Globus pallidus (tissue), 1 donor: ENCODE measurements at regions not wholly inside any gene's neighbourhood (a gene's known extent, or its start where the extent isn't known, plus 50 kb on each side); places are given as distances from the start of the nearest gene placed in this dataset.
A peak's percentile ranks its signal among the peaks of the same experiment; 100 is the strongest.

Experiments
- DNase-seq: peaks from one replicate; pipeline ENCODE4 v3.0.0-alpha.2; 2015; ENCODE audit warnings: low spot score

DNA sequence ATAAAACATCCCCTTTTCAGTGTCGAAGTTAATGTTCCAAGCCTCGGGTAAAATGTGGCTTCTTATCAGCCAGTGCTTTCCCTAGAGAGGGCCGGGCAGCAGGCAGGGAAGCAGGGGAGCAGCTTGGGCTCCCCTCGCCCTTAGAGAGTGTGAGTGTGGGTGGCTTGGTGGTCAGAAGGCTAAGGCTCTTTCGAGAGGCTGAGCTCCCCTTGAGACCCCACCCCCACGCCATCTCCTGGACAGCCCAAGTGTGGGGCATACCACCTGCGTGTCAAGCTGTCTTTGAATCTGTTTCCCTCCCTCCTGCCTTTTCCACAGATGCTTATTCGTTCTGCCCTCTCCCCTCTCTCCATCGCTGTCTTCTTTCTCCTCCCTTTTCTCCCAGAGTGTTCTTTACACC lies 95.1 kb upstream of the FOXP4 start:
- DNase-seq: no peak

DNA sequence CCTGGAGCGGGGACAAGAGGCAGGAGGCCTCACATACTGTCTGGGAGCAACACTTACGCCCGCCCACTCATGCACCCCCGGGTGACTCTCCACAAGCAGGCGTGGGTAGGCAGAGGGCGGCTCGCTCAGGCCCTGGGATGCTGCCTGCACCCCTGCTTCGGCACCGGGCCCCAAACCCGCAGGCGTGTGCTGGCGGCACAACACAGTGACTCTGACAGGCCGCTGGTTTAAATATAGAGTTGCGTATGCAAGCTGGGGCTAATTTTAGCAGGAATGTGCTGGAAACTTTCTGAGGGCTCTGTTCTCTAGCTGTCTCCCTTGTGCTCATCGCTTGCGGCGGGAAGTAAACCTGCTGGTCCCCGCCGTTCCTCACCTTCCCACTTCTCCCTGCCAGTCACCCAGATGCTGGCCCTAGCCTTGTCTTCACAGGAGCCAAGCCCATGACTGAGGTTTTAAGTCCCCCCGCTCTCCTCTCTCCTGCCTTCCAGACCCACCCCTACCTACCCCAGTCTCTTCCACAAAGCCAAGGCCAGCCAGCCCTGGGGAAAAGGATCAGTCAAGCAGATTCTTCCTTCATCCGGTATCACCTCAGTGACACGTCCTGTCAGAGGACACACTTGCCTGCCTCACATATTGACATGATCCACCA lies 94.5 kb upstream of the FOXP4 start:
- DNase-seq: no peak

DNA sequence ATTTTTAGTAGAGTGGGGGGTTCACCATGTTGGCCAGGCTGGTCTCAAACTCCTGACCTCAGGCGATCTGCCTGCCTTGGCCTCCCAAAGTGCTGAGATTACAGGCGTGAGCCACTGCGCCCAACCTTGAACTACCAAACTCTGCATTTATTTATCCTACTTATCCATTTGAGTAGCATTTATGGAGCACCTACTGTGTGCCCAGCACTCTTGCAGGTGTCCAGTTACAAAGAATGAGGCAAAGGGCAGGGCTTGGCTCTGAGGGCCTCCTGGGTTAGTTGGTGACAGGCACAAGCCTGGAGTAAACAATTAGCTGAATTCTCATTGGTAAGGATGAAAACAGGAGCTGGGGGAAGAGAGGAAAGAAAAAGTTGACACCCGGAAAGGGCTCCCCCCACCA lies 93.4 kb upstream of the FOXP4 start:
- DNase-seq: no peak

DNA sequence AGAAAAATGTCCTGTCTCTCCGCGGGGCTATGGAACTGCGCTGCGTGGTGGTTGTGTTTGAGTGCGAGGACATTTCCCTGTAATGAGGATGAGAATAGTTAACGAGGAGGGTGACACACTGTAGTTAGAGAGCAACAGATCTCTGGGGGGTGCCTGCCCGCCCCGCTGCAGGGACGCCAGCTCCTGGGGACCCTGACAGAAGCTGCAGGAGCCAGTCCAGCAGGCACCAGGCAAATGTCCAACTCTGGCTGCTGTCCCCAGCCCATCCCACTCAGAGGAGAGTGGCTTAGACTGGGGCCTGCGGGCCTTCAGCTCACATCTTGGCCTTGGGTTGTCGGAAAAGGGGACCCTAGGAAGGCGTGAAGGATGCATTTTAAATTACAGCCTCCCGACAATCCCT lies 92.9 kb upstream of the FOXP4 start:
- DNase-seq: no peak

DNA sequence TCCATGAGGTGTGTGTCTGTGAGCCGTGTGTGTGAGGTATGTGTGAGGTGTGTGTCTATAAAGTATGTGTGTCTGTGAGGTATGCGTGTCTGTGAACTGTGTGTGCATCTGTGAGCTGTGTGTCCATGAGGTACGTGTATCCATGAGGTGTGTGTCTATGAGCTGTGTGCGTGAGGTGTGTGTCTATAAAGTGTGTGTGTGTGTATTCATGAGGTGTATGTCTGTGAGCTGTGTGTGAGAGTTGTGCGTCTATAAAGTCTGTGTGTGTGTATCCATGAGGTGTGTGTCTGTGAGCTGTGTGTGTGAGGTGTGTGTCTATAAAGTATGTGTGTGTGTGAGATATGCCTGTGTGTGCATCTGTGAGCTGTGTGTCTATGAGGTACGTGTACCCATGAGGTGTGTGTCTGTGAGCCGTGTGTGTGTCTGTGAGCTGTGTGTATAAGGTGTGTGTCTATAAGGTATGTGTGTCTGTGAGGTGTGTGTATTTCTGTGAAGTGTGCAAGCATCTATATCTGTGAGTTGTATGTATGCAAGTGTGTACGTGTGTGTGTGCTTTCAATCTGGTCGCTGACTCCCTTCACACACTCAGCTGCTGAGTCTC lies 91.9 kb upstream of the FOXP4 start:
- no peak for DNase-seq

DNA sequence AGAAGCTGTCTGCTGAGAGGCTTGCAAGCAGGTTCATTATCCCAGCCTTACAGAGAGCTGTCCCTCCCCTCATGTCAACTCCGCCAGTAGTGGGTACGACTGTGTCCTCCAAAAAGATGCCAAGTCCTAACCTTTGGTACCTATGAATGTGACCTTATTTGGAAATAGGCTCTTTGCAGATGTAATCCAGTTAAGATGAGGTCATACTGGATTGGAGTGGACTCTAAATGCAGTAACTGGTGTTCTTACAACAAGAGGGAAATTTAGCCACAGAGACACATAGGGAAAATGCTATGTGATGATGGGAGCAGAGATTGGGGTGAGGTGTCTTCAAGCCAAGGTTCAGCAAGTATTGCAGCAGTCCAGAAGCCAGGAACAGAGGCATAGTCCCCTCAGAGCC lies 90.8 kb upstream of the FOXP4 start:
- no peak for DNase-seq

DNA sequence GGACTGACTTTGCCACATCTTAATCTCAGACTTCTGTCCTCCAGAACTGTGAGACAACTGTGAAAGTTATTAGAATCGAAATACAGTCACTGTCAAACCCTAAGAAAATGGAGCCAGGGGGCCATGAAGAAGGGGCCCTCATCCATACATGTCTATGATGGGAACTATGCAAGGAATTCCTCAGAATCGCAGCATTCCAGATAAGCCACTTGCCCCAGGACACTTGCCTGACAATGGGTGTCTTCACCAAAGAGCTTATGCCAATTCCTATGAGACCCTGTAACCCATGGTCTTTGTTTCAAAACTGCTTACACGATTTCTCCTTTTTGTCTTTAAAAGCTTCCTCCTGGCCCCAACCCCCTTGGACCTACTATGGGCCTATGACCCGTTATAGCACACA lies 90.4 kb upstream of the FOXP4 start:
- DNase-seq: no peak

DNA sequence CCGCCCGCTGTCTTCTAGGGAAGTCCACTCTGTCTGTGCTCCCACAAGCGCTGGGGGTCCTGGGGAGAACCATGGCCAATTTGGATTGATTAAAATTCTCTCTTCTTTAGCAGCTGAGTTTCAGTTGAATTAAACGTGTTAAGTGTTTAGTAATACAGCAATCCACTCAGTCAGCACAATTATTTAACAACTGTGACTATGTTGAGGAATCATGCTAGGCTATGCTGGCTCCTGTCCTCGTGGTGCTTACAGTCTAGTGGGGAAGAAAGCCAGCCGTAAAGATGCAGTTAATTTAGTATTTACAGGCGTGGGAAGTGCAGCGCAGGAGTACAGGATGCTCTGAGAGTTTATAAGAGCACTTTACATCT lies 88.9 kb upstream of the FOXP4 start:
- DNase-seq: no peak

DNA sequence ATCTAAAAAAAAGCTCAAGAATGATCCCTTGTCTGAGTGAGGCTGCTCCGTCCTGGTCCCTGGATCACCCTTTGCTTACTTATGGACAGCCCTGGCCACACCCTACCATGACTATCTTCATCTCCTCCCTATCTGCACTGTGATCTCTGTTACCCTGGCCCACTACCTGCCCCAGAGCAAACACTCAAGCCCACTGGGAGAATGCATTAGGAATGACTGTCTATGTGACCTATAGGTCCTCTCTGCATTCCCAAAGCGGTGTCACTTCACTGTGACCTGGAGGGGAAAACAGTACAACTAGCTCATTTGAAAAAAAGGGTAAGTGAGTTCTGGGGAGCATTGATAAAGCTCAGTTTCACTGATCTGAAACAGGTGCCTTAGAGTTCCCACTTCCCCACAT lies 86.4 kb upstream of the FOXP4 start:
- DNase-seq: no peak

DNA sequence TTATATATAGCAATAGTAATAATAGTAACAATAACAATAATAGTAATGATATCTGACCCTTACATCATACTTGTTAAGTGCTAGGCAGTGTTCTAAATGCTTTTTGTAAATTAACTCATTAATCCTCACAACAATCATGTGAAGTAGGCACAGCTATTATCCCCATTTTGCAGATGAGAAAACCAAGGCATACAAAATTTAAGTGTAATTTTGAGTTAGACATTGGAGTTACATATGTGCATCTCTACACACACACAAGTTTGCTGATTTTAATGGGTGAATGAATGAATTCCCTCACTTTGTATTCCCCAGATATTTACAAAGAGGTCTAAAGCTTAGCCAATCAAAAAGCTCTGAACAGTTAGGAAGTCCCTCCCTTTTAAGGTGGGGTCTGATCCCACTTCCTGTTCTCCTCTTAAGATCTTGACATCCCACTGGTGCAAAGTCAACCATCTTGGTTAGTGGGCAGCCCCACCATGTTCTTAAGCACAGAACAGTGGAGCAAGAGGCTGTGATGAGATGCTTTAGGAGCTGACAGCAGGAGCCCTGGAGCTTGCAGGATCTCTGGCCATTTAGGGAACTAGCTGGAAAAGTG lies 85.3 kb upstream of the FOXP4 start:
- no peak for DNase-seq

DNA sequence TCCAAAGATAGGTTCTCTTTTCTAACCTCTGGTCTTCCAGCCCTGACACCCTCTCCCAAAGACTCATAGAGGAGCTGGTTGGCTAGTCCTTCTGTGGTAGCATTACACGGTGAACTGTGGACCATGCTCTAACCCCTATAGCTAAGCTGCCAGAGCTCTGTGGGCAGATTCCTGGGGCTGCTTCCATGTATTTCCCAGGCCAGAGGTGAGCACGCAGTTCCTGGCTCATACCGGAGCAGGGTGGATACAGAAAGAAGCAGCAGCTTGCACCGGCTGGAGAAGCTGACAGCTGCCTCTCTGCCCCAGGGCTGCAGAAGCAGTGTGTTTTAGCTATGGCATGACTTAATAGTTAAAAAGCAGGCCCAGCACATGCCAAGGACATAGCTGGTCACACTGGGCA lies 84.1 kb upstream of the FOXP4 start:
- no peak for DNase-seq

DNA sequence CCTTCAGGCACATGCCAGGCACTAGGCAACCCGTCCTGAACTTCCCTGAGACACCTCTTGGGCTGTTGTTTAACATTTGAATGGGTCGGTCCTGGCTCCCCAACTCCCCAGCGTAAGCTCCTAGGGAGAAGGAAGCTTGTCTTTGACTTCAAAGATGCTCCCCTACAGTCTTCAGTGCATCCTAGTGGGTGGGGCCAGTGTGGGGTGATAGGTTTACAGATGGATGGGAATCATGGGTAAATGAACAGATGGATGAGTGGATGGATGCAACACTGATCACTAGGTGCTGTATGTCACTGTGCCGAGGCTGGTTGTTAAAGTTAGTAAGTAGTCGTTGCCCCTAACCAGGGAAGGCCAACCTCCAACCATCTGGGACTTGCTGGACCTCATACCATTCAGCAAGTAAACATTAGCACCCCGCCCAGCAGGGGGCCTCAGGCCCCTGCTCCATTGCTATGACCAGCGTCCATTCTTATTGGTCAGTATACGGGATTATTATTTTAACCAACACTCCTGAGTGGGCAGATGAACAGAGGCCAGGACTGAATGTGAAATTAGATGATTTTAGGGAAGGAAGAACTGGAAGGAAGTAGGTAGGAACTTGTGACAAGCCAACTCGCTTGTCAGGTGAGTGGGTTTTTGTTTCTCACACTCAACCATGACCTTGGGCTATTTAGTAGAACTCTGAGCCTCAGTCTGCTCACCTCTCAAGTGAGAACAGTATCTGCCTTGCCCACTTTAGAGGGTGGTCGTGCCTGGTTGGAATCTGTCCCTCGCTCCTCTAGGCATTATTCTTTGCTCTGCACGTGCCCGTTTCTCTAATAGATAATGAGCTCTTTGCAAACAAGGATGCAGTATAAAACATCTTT lies 82.9 kb upstream of the FOXP4 start:
- DNase-seq: peak; percentile 62

DNA sequence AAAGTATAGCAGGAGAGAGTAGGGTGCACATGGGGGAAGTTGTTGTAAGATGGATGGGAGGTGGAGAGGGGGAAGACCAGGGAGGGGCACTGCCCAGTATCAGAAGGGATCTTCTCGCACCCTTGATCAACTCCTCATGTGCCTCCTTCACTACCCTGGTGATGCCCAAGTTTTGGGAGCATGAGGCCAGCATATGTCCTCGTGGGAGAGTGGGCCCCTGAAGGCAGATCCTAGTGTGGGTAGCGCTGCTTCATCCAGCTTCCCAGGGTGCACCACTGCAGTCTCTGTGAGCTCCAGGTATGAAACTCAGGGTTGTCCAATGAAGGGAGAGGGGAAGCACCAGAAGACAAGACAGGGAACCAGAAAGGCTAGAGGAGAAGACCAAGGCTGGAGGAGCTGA lies 82.2 kb upstream of the FOXP4 start:
- DNase-seq: no peak

DNA sequence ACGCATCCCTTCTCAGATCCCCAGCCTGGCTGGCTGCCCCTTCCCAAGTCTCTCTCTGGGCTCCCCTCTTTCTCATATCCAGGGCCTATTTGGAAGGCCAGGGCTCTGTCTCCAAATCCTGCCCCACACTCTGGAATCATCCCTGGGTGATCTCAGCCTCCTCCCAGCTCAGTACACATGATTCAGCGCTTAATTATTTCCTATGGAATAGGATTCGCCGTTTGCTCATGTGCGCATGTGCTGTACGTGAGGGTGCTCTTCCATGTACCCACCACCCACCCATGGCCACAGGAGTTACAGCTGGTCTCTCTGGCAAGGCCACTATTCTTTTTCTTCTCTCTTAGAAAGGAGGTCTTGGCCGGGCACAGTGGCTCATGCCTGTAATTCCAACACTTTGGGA lies 81.7 kb upstream of the FOXP4 start:
- no peak for DNase-seq

DNA sequence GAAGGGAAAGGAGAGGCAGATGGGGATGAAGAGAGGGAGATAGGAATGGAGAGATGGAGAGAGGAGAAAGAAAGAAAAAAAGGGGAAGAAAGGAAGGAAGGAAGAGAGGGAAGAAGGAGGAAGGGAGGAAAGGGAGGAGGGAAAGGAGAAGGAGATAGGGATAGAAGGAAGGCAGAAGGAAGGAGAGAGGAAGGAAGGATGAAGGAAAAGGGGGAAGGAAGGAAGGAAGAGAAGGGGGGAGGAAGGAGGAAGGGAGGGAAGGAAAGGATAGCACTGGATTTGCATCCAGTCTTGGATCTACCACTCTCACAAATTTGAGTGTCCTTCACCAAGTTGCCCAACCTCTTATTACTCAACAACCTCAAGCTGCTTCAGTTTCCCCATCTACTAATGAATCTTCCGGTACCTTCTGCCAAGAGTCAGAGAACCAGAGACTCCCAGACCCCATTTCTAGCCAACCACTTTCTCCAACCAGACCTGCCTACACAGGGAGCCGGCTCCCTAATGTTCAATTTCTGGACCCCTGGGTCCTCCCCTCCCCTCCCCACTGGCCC lies 79.7 kb upstream of the FOXP4 start:
- DNase-seq: no peak

DNA sequence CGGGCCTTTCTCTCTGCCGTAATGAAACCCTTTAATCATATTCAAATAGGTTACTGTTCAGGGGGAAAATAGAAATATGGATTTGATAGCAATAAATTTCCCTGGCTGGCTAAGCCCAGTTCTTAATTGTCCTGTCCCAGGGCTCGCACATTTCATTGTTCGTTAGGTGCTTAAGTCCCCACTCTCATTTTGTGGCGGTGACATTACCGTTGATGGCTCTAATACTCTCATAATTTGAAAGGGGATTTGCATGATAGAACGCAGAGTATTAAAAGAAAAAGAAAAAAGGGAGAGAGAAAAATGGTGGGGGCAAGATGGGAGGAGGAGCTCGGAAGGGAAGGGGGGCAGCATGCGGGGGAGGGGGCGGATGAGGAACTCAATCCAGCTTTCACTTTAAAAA lies 79.1 kb upstream of the FOXP4 start:
- no peak for DNase-seq

DNA sequence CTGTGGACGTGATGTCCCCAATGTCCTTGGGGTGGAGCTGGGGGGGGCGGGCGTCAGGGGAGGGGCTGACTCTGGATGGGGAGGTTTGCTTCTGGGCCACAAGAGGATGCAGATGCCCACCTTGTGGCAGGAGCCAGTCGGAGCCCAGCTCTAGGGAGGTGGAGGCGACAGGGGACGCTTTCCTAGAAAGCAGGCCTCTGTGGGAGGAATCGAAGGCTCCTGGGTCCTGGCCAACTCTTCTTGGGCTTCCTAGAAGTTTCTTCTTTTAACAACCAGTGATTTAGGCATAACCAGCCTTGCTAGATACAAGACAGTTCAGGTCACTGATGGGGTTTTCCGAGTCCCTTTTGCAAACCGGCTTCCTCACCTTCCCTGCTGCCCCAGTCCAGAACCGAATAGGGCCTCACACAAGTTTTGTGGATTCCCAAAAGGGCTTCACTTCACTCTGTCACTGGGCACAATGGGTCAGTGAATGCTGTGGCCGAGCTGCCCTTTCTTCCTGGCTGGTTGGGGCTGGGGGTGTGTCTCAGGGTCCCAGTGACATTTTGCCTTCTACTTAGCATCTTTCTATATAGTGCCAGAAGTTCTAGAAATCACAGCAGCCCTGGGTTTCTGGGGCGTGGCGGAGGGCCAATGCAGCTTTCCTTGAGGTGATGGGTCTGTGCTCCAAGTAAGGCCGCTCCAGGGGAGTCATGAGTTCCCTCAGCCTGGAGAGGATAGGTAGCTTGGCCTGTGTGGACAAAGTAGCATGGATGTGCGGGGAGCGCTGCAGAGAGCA lies 78.4 kb upstream of the FOXP4 start:
- DNase-seq: no peak

DNA sequence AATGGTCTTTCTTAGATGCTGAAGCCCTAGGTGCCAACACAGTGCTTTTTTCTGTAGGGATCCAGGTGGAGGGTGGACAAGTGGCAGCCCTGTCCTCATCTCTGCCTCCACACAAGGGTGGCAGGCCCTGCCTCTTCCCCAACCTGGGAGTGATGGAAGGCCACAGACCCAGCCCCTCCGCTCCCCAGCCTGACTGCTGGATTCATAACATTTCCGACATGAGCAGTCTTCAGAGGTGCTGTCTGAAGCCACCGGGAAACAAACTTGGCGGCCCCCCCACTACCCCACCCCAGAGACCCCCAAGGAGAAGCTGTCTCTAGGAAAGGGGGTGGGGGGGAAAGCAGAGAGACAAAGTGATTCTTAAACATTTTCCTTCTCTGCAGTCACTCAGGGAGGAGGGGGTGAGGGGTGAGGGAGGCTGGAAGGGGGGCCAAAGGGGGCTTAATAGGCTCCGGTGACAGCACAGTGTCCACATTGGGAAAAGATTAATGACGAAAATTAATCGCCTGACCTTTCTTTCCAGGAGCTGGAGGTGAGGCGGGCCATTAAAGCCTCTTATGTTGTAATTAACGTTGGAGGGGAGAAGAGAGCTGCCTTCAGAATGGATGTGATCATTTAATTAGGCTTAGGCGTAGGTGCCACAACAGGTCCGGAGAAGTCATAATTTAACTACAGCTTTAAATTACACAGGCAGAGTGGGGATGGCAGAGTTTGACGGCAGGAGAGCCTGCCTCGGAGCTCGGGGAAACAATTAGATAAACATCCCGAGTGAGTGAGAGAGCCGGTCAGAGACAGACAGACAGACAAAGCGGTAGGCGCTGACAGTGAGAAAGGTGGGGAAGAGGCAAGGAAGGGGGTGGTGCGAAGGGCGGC lies 76.8 kb upstream of the FOXP4 start:
- DNase-seq: no peak

DNA sequence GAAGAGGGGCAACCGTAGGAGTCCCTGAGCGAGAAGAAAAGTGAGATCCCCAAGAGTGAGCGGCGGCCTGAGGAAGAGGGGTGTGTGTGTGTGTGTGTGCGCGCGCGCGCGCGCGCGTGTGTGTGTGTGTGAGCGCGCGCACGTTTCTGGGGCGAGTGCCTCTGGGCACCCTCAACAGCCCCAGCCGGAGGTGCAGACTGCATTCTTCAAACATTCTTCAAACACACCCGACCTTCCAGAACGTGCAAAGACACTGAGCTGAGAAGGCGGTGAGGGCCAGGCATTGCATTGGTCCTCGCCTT lies 76.2 kb upstream of the FOXP4 start:
- DNase-seq: no peak

DNA sequence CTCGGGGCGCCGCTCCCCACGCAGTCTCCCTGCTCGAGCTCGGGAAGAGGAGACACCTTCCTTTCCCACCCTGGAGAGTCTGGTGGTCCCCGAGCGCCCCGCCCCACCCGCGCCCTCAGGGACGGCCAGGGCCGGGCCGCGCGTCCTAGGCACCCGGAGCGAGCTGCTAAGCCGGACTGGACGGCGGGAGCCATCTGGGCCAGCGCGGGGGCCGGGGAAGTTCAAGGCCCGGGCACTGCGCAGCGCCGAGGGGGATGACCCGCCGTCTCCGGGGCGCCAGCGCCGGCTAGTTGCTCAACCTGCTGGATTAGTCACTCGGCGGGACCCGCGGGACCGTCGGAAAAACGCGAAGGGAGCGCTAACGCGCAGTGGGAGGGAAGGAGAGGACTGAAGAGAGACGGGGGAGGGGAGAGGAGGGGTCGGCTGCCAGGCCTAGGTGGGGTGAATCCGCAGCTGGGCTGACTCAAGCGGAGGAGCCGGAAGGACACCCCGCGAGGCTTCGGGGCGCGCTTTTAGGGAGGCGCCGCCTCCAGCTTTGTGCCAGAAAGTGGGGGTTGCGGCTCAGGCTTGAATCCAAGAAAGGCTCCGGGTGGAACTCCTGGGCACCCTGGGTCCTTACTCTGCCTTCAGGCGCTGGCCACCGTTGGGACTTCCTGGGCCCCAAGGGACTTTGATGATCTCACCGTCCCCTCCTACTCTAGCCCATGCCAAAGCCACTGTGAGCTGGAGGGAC lies 75.7 kb upstream of the FOXP4 start:
- no peak for DNase-seq
